GM19455 (cell line): ENCODE measurements at regions not wholly inside any gene's neighbourhood (a gene's known extent, or its start where the extent isn't known, plus 50 kb on each side); places are given as distances from the start of the nearest gene placed in this dataset.
"Not testable (repeated sequence)": the region's sequence is repeated elsewhere in the genome, so short reads cannot be mapped to it uniquely, and the experiment has no call there.

Source experiments
- ATAC-seq: cut with Tn5 transposase; IDR thresholded peaks from one replicate; pipeline ENCODE4 v1.9.1; 2021; ENCODE audit not compliant: unreplicated experiment

DNA sequence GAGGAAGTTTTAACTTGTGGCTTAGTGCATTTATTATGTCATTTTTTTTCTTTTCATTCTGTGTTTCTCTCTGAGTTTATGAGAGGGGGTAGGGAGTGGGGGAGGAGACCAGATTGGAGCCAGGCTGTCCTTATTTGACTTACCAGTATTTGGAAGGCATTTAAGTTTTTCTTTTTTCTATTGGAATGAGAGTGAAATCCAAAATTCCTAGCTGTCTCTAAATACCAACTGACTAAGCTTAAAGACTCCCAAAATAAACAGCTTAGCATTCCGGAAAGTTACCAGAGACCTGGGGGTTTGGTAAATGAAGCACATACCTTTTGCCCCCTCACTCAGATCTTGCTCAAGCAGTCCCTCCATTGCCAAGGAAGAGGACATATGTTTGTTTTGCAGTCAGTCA, 581.9 kb upstream of the BRINP1 start:
- ATAC-seq = no peak

DNA sequence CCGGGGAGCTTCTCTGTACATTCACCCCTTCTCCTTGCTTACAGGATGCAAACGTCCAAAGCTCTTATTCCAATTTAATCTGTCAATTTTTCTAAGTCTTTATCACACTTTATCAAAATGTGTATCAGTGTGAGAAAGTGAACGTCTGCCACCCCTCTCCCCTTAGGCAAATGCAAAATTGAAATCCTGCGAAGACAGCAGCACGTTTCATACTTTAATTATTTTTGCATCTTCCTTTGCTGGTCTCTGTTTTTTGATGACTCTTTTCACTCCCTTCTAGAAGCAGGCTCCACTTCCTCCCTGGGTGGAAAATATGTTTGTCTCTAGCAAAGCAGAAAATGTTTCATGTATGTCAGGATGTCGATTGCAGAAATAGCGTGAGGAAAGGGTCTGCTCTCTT, 576.5 kb upstream of the BRINP1 start:
- ATAC-seq = no peak

DNA sequence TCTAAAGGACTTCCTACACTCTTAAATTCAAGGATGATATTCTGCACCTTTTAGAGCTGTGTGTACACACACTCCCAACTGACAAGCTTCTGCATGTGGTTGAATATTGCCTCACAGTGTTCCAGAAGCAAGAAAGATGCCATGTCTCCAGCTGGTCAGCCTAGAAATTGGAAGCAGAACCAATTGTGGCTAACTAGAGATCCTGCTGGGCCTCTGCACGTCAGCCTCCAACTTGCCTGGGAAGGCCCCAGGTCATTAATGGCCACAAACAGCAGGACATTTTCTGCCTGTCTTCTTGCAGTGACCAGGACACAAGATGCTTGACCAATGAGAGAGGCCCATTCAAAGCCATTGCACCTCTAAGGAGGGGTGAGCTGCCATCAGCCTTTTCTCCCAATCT, 571.9 kb upstream of the BRINP1 start:
- ATAC-seq = no peak

DNA sequence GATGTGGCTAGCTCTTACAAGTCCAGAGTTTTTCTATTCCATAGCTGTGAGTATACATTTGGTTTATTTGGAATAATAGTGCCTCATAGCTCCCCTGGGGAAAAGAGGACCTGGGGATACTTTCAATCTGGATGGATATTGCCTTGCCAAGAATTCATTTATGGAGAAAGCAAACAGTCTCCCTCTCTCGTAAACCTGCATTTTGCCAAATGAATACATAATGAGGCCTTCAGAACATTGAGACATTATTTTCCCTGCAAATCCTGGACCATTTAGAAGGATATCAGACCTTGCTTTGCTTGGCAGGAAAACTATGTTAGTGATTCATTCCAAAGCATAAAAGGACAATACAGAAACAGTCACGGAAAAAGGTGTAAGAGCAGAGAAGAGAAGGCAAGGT, 569.6 kb upstream of the BRINP1 start:
- no peak for ATAC-seq

DNA sequence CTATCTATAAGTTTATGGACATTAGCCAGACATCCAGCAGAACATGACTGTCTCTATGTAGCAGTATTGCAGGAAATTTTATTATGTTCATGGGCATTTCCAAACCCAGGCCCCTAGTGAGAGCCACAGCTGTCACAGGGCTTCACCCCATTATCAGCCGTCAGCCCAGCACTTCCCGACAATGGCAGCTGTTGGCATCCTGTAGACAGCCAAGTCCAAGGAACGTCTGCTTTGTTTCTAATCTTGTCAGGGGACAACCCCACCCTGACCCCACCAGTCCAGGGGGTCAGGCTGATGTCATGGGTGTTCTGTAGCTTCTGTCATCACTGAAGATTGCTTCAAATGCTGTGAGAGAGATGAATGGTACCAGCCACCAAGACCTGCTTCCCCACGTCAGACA, 565.3 kb upstream of the BRINP1 start:
- no peak for ATAC-seq

DNA sequence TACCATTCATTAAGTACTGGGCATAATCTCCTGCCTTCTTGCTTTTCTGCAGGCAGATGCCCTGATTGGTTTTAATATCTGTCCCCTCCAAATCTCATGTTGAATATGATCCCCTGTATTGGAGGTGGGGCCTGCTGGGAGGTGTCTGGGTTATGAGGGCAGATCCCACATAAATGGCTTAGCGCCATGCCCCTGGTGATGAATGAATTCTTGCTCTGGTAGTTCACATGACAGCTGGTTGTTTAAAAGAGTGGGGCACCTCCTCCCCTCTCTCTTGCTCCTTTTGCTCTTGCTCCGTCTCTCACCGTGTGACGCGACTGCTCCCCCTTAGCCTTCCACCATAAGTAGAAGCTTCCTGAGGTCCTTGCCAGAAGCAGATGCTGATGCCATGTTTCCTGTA, 564.0 kb upstream of the BRINP1 start:
- no peak for ATAC-seq

DNA sequence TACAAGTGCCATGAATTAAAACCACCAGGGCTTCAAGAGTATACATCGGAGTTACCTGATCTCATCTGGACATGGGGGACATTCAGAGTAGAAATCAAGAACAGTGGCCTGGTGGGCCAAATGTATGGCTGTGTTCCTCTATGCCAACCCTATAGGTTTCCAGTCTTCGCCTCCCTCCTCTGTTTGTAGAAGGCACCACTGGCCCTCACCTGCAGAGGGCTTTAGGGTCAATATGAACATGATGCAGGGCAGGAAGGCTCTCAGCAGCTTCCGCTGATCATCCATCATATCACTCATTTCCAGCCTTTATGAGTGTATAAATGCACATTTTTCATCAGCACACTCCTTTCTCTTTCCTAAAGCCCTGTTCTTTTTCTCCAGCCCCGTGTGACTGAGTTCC, 555.5 kb upstream of the BRINP1 start:
- no peak for ATAC-seq

DNA sequence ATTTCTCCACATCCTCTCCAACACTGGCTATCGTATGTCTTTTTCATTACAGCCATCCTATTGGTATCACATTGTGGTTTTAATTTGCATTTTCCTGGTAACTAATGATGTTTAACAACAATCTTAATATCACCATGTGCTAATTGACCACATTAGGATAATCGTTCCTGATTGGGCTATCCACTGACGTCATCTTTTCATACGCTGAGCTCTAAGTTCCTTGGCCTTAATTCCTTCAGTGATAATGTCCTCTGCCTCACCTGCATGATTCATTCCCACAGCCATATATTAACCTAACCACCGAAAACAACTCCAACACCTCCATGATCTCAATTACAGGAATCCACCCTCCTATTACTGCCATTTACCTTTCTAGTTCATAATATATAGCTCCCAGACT, 547.9 kb upstream of the BRINP1 start:
- ATAC-seq = no peak

DNA sequence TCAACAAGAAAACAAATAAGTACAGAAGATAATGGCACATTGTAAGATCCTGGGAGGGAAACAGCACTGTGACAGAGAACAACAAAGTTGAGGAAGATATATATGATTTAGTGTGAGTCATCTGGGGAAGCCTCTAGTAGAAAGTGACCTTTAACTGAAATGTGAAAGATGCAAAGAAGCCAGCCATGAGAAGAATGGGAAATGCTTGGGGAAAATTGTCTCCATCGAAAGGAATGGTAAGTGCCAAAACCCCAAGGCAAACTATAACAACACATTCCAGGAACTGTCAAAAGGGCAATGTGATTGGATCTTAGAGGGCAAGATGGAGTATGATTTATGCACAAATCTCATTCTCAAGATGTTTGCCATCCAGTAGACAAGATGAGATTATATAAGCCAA, 537.8 kb upstream of the BRINP1 start:
- no peak for ATAC-seq

DNA sequence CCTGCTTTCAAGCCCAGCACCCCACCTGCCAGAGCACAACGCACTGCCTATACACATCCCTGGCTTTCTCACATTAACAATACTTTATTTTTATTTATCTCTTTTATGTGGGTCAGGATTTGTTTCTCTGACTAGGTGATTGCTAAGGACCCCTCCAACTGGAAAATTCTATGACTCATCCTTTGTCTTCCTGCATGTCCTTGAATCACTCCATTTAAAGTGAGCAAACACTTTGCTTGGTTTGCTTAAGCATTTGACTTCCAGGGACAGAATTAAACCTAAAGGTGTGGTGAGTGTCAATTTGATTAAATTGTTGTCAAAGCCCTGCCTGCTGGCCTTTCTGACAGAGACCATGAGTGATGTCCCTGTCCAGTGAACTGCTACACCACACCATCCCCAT, 536.5 kb upstream of the BRINP1 start:
- no peak for ATAC-seq

DNA sequence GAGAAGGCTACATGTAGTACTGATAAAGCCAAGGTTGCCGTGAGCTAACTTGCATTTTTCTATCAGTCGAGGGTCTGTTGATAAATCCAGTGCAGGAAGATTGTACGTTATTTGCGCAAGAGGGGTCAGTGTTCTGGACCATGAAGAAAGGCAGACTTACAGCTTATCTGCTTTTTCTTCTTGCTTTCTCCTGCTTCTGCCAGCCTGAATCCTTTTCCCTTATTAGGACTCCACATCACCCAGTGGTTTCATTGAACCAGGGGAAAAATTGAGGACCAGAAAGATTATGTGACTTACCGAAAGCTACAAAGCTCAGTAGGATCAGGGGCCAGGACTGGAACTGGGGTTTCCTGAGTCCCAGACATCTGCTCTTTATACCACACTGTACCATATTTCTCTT, 534.6 kb upstream of the BRINP1 start:
- no peak for ATAC-seq

DNA sequence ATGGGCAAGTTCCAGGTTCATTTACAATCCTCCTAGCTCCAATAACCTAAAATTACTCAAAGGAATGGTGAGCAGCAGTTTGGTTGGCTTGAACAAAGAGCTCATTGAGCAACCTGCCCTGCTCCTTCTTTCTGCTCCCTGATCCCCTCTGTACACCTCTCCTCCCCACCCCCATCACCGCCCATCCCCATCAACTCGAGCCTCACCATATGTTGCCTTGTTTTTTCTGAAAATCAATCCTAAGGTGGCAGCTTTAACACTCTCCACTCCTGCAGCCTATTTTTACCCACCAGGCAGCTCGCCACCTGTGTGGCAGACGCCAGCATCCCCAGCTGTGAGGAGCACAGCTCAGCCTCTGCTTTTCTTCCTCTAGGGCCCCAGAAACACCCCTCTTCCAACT, 533.4 kb upstream of the BRINP1 start:
- ATAC-seq = no peak

DNA sequence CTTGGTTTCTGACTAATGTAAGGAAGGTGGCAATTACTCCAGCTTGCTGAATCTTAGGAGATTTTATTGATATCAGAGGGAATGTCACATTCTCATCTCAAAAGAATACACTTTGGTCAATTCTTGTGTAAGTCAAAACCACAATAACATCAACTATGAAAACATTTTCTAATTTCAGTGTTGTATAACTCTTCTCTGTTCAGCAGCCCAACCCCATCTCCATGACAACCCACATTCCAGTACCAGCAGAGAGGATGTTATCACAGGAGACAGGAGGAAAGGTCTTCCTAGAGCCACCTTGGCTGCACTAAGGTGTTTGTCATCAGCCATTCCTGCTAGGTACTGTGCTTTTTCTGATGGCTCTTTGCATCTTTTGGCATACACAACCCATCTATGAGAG, 529.1 kb upstream of the BRINP1 start:
- ATAC-seq = no peak

DNA sequence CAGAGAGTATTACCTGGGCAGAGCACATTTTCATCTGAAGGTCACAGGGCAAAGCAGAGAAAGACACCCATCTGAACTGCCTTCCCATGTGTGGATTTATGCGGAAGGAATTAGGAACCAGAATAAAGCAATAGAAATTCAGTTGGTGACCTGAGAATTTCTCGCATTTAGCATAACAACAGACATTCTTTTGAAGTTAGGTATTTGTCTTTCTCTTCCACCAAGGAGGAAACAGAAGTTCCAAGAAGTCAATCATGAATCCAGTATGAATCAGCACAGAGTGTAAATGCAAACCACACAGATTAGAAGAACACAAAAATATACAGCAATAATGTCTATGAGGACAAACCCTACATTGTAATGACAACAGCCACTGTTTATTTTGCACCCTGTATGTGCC, 515.2 kb upstream of the BRINP1 start:
- ATAC-seq = no peak

DNA sequence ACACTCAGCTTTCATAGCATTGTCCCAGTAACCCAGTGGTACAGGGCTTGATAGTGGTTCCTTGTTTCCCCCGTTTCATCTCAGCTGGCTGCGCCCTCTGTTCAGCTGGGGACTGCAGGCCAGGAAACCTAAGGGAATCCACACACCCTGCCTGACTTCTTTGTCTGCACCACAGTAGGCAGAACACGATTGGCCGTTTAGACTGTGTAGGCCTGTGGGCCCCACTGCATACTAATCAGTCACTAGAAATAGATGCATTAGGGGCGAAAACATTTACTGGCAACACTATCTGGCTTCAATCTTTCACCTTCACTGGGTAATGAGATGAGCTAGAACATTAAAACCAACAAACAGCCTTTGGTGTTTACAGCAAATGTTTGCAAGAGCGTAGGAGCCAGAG, 512.7 kb upstream of the BRINP1 start:
- no peak for ATAC-seq

DNA sequence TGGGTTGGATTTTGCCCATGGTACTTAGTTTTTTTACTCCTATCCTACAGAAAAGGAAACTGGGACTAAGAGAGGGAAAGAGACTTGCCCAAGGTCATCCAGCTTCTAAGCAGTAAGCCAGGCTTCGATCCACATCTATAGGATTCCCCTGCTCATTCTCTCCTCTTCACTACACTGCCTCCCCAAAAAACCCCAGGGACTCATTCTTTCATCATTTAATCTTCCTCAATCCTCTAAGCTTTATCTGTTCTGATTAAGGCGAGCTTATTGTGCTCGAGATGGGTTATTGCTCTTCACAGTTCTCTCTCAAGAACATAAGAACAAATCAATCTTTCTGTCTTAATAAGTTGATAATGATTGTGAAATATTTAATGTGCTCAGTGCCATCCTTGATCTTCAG, 511.1 kb upstream of the BRINP1 start:
- no peak for ATAC-seq

DNA sequence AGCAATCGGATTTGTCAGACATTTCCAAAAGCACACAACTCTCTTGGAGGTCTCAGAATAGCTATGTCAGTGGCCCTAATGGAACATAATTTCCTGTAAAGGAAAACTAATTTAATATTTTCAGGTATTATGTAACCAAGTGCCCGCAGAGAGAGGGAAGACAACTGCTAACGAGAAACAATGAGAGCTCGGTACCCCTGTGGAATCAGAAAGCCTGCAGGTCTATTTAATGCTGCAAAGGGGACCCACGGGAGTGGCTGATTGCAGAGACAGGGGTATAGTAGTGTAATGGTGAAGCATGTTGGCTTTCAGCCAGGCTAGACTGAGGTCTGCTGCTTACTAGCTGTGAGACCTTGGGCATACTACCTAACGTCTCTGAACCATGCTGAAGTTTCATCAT, 508.1 kb upstream of the BRINP1 start:
- no peak for ATAC-seq

DNA sequence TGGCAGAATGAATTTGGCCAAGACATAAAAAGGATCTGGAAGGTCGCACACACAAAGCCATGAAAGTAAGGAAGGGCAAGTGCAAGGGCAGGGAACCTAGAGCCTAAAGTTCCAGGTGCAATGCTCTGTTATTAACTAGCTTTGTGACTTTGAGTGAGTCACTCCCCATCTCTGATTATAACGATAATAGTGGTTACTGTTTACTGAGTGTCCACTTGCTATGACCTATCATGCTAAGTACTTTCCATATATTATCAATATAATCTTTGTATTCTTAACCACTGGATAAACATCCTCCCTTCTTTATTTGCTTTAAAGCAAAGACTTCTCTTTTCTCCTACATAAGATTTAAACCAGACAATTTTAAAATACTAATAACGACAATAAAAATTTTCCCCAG, 504.6 kb upstream of the BRINP1 start:
- ATAC-seq = no peak

DNA sequence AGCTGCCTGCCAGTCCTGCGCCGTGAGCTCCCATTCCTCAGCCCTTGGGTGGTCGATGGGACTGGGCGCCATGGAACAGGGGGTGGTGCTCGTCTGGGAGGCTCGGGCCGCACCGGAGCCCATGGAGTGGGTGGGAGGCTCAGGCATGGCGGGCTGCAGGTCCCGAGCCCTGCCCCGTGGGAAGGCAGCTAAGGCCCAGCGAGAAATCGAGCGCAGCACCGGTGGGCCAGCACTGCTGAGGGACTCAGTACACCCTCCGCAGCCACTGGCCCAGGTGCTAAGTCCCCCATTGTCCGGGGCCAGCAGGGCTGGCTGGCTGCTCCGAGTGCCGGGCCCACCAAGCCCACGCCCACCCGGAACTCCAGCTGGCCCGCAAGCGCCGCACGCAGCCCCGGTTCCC, 501.0 kb upstream of the BRINP1 start:
- not testable (repeated sequence) for ATAC-seq

DNA sequence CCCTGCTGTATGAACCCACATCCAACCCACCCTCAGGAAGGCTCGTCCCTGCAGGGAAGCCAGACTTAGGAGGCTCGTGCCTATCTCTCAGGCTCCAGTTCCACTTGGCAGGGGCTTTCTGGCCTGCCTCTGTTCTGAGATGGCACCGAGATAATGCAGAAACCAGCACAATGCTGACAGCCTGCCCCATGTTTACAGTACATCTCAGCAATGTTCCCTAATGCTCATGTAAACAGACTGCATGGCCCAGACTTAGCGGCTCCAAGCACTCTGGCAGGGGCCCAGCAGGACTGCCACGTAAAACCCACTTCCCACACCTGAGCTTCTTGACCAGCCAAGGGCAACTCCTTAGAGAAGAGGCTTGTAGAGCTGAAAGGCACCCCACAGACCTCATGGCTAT, 499.5 kb upstream of the BRINP1 start:
- ATAC-seq = no peak

DNA sequence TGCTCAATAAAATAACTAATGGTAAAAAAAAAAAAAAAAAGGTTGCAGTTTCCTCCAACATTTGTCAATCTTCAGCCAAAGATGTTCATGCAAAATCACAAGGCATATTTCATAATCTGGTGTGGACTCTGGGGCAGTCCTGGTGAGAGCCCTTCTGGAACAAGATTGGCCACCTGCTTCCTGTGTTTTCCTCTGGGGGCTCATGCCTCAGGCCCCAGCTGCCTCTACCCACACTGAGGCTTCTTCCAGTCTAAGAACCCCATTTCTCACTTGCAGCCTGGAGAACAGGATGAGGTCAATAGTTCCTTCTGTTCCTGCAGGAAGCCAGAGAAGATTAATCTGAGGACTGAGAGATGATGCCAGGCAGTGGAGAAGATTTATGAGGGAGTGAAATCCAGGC, 492.6 kb upstream of the BRINP1 start:
- no peak for ATAC-seq

DNA sequence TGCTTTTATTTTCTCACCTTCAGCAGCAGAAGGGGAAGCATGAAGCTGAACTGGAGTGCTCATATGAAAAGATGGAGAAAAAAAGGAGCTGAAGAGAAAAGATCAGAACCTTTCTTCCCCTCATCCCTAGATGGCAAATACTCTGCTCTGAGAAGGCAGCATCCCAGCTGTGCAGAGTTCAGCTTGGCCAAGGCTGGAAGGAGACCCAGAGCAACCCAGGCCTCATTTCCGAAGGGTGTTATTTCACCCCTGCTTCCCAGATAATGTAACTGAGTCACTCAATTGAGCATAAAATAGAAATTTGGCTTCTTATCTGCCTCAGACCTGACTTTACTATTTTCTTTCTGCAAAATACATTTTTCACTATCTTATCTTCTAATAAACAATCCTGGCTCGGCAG, 489.9 kb upstream of the BRINP1 start:
- no peak for ATAC-seq

DNA sequence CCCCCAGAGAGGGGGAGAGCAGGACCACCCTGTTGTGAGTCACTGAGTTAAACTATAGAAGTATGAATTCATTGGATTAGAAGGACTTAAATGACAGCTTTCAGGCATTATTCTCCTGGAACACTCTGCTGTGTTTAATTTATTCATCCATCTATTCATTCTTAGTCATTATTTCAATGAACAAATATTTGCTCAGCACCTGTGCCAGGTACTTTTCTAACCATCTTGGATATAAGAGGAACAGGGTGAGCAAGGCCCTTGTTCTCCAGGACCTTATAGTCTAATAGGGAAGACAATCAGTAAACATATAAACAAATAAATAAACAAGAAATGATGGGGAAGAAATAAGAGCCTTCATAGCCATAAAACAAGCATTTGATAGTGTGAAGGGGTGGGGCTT, 483.9 kb upstream of the BRINP1 start:
- no peak for ATAC-seq

DNA sequence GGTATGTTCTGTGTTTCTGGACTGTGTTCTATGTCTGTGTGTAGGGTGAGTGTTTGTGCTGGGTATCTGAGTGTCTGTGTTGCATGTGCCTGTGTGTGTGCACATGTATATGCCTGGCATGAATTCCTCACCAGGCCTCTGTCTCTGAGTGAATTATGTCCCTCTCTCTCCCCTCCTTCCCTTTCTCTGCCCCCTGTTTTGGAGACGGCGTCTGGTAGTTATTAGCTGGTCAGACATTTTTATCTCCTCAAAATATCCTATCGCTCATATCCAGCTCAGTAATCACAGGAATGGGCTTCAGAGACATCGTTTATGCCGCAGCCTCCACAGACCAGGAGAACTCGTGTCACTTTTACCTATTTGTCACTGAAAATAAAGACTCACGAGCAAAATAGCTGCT, 483.2 kb upstream of the BRINP1 start:
- no peak for ATAC-seq
